Kidney tubule cell (primary cell): ENCODE measurements at regions not wholly inside any gene's neighbourhood (a gene's known extent, or its start where the extent isn't known, plus 50 kb on each side); places are given as distances from the start of the nearest gene placed in this dataset.

Experiments
- DNase-seq: peaks from one replicate; pipeline ENCODE4 v3.0.0-alpha.2; 2018; ENCODE audit warnings: low spot score

DNA sequence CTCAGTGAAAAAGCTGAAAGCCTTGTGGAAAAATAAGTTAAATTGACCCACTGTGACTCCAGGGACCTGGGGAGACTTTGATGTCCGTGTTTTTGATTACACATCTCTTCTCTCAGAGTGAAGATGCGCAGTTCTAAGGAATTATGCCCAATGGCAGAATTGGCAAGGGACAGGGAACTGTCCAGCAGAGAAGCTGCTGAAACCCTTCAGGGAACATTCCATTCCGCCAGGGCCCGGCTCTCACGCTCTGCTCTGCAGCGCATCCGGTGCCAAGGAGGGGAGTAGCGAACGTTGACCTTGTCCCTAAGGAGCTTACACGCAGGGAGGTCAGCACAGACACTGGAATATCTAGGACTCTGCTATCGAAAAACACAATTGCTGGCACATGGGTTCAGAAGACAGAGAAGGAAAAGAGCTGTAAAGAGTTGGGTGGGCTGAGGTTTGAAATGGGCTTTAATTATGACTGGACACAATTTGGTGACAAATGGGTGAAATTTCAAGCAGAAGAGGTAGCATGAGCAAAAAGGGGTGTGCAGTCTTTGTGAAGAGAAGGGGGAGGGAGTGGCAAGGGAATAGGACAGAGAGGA is 64.5 kb upstream of the B3GAT1 start:
- peak; percentile 30 for DNase-seq

DNA sequence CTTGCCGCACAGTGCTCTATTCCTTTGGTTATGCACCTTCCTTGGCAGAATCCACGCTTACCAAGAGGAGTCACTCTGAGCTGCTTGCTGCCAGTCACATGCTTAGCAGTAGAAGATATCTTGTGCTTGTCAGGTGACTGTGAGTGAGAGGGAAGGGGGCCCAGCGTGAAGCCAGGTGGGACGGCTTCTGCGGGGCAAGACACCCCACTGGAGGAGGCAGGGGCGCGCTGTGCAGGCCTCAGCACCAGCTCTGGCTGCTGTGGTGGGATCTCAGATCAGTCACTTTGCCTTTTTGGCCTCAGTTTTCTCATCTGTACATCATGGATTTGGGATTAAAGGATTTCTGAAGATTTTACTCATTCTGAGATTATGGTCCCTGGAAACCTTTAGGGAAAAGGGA is 63.9 kb upstream of the B3GAT1 start:
- no peak for DNase-seq

DNA sequence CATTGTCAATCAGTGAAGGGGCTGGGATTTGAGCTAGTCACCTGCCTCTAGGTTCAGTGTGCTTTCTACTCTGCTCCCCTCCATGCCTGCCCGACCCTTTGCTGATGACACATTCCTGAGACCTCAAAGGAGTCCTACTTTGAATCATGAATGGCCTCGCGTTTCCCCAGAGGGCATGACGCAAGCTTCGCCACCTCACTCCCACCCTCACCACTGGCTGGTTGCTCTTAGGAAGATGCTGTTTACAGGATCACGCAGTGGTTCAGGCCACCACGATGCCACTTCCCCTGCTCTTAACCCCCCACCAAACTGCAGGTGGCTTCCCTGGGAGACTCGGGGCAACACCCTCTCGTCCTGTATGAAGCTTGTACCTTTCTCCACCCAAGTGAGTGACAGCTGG is 62.9 kb upstream of the B3GAT1 start:
- DNase-seq, result no peak

DNA sequence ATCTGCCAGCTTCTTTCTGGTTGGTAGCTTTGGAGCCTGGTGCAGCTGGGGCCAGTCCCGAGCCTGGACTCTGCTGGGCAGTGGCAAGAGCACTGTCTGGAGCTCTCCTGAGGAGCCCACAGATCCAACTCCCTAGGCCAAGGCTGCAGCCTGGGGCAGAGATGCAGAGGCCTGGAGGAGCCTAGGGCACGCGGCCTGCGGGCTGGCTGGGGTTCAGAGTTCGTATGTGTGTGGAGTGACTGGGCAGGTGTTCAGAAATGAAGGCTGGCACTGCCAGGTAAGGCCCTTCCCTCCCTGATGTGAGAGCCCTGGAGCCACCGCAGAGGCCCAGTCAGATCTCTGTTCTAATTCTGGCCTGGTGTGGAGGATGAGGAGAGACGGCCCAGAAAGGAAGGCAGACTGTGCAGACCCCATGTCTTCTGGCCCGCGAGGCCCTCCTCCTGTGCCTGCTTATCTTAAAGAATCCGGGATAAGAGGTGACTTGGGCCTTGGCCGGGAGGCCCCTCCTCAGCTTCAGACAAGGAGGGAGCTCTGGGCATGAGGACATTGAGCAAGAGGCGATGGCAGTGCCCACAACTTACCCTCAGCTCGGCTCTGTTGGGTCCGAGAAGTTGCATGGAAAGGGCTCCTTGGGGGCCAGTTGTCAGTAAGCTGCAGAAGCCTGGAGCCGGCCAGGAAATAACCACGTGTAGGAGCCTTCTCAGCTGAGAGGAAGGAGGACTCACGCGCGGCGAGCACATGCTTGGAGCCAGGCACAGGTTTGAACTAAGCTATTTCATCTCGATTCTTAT is 62.2 kb upstream of the B3GAT1 start:
- no peak for DNase-seq

DNA sequence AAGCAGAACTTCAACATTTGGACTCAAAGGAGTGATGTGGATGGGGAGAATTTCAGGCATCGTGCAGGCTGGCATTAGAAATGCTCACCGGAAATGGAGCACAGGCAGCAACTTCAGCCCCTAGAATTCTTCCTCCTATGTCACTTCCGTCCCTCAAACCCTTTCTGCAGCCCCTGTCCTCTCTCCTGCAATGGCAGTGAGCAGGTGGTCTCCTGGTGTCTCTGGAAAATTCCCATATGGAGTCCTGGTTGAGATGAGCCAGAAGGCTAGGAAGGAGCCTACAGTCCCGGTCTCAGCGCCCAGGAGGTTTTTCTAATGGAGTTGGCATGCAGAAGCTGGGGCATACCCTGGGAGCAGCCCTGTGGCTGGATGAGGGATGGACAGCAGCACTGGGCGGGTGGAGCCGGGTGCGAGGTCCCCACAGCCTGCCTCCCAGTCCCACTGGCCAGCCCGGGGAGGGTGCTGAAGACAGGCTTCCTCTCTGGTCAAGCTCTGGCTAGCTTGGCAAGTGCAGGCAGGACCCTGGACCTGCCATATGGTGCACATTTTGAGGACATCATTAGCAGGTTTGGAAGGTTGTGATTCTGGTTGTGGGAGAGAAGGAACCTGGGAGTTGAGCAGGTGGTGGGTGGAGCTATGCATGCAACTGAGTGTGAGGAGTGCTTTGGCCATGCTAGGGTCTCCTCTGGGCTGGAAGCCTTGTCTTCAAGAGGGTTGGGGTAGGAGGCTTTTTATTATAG is 59.8 kb upstream of the B3GAT1 start:
- DNase-seq, result no peak

DNA sequence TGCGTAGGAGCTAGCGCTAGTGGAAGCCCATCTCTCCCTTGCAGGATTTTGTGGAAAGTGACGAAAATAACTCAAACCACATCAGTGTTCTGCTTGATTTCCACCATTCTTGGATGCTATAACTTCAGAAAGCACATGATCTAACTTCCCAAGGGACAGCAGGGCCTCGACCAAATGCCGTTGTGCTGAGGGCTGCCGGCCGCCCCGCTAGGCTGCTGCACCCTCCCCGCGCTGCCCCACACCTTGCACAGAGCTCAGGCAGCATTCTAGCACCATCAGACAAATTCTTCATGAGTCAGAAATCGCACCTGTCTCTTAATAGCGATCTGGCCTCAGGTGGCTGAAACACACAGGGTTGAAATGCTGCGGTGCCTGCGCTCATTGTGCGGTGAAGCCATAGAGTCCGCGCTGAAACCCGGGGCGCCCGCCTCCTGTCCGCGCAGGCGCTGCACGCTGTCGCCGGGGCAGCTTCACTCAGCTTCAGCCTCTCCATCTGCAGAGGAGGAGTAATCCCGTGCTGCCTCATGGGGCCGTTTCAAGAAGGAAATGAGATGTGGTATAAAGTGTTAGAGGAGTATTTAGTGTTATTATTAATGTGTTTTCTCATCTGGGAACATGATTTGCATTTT is 59.2 kb upstream of the B3GAT1 start:
- no peak for DNase-seq

DNA sequence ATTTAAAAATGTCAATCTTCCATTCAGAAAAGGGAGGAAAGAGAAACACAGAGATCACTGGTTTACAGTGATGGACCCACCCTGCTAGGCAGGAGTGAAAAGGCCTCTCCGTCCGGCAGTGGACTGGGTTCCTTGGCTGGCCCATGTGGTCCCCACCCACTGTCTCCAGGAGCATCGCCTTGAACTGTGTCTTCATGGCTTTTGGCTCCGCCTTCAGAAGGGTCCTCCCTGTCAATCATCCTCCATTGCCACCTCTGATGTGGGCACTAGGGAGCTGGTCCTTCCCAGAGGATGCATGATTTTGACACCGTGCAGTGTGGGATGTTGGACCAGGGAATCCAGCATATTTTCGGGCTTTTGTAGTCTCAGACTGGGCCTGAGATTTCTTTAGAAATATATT is 58.2 kb upstream of the B3GAT1 start:
- DNase-seq, result no peak

DNA sequence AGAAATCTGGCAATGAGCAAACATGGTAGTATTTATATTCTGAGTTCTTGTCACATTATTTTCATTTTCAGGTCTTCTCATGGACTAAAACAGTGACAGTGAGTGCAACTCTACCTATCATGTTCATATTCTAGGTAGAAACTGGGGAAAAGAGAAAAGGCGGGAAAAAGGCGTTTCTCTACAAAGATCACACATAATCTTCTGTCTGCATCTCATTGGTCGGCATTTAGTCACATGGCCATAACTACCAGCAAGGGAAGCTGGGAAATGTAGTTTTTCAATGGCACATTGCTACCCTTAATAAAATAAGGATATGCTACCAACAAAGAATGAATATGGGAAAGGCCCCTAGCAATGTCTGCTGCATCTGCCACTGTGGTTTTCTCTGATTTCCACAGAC is 57.6 kb upstream of the B3GAT1 start:
- no peak for DNase-seq

DNA sequence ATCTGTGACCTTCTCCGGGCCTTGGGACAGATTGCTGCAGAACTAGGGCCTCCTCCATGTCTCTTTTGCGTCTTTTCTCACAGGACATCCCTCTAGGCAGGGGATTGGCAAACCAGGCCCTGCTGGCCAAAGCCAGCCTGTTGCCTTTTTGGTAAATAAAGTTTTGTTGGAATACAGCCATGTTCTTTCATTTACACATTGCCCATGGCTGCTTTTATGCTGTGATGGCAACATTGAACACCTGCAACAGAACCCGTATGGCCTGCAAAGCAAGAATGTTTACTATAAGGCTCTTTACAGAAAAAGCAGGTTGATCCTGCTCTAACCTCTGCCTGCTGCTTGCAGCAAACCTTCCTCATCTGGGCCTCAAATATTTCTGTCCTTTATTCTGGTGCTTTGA is 56.8 kb upstream of the B3GAT1 start:
- DNase-seq, result no peak

DNA sequence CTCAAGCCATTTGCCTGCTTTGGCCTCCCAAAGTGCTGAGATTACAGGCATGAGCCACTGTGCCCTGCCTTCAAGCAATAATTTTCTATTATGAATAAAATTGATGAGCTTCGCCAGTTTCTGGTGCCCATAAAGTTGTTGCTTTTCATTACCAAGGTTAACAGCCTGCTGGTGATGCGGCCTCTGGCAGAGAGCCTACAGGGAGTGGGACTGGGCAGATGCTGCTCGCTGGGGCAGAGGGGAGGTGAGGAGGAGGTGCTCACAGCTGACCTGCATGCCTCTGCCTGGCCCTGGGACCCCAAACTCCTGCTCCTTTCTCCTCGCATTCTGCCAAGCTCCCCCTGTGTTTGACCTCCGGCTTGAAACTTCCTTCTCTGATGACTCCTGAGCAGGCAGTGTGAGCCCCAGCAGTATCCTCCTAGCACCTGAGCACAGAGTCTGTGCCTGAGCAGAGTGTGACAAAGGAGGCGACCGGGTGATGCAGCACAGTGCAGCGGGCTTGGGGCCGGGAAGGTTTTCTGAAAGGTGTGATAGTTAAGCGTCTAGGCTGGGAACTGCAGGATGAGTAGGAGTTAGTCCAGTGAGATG is 56.1 kb upstream of the B3GAT1 start:
- no peak for DNase-seq

DNA sequence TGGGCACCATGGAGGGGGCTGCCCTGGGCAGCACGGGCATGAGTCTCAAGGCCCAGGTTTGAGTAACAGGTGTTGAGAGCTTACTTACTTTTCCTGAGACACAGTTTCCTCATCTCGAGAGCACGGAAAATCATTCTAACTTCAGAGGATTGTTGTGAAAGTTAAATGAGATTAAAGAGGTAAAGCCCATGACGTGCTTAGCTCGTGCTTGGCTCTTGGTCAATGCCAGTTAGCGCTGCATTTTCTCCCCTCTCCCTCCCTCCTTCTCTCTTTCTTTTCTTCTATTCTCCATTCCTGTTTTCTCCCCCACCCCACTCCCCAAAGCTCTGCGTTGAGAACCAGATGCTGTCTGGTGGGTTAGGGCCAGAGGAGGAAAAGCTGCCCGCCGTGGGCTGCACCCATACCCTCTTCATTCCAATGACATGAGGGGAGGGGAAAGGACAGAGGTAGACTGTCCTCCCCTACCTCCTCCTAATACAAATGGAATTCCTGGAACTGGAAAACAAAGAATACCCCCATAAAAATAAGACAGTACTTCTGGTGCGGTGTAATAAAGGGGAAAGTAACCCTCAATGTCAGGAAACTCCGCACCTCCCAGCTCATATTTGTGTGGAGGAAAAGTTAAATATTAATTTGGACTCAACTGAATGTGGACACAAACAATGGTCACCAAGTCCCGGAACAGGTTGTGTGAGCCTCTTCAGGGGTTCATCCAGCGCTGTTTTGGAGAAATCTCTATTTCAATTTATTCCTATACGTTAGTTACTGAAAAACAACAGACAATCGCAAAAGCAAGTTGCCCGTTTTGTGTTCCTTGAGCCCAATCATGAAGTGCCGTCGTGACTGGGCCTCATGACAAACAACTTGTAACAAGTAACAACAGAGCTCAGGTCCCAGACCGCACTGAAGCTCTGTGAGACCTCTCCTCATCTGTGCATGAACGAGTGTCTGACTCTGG is 54.8 kb upstream of the B3GAT1 start:
- peak; percentile 7 for DNase-seq

DNA sequence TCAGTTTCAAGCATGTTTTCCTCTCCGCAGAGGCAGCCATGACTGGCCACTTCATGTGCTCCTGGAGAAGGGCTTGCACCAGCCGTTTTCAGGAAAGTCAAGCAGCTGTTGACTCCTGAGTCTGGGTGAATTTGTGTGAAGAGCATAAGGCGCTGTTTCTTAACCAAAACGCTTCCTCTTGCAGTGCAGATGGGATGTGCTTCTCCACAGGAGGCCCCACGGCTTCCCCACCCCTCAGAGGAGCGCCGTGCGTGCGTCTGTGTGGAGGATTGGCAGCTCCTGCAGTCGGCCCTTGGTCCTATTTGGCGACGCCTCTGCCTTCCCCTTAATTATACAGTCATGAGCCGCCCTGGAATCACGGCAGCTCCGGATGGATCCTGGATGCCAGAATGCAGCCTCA is 54.1 kb upstream of the B3GAT1 start:
- no peak for DNase-seq

DNA sequence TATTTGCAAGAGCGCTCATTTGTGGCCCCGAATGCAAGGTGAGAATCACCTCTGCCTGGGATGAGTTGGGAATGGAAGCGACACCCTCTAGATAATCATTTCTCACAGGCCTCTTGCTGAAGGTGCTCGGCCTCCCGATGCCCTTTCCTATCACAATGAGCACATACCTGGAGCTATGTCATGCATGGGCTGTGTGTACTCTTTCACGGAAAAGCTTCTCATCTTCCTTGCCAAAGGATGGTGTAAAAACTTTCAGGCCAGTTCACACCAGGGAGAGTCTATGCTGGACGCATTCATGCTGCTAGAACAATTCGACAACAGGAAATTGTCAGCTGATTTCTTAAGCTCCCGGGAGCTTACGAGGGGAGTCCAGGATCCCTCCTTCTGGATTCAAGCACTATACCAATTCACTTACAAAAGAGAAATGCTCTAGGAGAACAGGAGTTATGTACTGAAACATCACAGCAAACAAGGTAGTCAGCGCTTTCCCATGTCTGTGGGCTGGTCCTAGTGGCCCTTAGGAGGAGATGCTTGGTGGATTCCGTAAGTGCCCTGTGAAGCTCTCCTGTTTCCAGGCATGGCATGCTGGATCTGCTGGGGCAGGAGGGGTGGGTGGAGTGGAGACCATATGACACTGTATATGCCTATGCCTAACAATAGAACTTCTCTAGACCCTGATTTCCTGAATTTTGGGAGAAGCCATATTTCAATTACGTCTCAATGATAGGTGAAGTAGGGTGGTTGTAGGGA is 53.1 kb upstream of the B3GAT1 start:
- DNase-seq, result peak; percentile 58

DNA sequence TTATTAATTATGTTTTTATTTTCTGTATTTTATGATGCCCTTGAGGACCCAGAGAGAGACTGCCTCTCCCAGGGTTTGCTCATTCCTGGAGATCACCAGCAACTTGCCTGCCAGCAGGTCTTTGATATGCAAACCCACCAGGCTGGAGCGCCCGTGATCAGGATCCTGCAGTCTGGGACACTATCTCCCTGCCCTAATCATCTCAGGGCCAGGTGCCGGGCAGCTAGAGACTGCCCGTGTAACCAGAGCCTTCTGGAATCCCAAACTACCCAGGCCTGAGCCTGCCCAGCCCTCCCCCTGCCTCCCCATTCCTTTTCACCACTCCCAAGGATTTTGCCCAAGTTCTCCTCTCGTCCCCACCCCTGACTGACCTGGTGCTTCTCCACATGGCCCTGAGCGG is 52.2 kb upstream of the B3GAT1 start:
- DNase-seq, result no peak

DNA sequence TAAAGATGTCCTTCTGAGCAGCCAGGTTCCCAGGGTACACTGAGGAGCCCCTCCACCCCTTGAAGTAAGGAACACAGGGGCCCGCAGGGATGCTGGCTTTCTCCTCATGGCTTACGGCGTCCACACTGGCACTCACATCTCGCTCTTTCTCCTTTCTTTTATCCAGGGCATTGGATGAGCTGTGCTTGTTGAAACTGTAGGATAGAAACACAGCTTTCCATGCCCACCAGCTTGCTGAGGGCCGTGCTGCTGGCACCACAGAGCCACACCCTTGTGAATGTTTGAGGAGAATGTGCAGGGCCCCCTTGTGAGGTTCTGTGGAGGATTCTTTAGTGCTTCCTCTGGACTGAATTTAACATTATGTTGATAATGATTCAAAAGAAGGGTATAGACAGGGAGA is 51.7 kb upstream of the B3GAT1 start:
- no peak for DNase-seq
